BE2C (cell line): ENCODE measurements at regions not wholly inside any gene's neighbourhood (a gene's known extent, or its start where the extent isn't known, plus 50 kb on each side); places are given as distances from the start of the nearest gene placed in this dataset.
"Not testable (repeated sequence)": the region's sequence is repeated elsewhere in the genome, so short reads cannot be mapped to it uniquely, and the experiment has no call there.

Source experiments
- DNase-seq: peaks from one replicate; pipeline ENCODE4 v3.0.0-alpha.2; 2020
- H3K27me3 ChIP-seq: fragments of 250-450 bp; sonication (Bioruptor Pico); 2 replicates; pipeline ENCODE4 v1.5.1; 2020; ENCODE audit warnings: mild to moderate bottlenecking
- H3K36me3 ChIP-seq: fragments of 250-450 bp; sonication (Bioruptor Pico); 2 replicates; pipeline ENCODE4 v1.5.1; 2020; ENCODE audit warnings: mild to moderate bottlenecking
- H3K4me1 ChIP-seq: fragments of 250-450 bp; sonication (Bioruptor Pico); 2 replicates; pipeline ENCODE4 v1.5.1; 2020
- H3K4me3 ChIP-seq: 2 replicates; pipeline ENCODE4 v1.5.1; 2011; ENCODE audit warnings: low read depth, low read length
- H3K9me3 ChIP-seq: fragments of 250-450 bp; sonication (Bioruptor Pico); 2 replicates; pipeline ENCODE4 v1.5.1; 2020
- TF ChIP-seq, protein P1 (sequence below): IDR thresholded peaks from 2 replicates; pipeline ENCODE4 v1.5.1; 2012; ENCODE audit warnings: mild to moderate bottlenecking, low read depth, low read length

GRCh38 chr6:147651-148050 lies 144.6 kb upstream of the DUSP22 start:
- not testable (repeated sequence) for H3K4me1 ChIP-seq, H3K27me3 ChIP-seq, DNase-seq

DNA sequence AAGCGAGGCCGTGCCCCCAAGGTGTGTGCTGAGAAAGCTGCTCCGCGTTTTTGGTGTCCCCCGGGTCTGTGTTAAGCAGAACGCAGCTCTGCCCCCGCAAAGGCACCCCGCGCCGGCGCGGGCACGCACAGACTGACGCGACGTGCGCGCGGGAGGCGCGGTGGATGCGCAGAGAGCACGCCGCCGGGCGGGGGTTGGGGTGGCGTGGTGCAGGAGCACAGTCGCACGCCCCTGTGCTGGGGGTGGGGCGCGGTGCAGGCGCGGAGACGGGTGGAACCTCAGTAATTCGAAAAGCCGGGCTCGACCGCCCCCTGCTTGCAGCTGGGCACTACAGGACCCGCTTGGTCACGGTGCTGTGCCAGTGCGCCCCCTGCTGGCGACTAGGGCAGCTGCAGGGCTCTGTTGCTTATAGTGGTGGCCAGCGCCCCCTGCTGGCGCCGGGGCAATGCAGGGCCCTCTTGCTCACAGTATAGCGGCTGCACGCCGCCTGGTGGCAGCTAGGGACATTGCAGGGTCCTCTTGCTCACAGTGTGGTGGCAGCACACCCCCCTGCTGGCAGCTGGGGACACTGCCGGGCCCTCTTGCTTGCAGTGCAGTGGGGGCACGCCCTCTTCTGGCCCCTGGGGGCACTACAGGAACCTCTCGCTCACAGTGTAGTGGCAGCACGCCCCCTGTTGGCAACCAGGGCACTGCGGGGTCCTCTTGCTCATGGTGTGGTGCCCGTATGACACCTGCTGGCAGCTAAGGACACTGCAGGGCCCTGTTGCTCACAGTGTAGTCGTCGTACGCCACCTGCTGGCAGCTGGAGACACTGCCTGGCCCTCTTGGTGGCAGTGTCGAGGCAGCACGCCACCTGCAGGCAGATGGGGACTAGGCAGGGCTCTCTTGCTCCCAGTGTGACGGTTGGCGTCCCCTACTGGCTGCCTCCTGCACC lies 144.0 kb upstream of the DUSP22 start:
- TF ChIP-seq, protein P1, sequence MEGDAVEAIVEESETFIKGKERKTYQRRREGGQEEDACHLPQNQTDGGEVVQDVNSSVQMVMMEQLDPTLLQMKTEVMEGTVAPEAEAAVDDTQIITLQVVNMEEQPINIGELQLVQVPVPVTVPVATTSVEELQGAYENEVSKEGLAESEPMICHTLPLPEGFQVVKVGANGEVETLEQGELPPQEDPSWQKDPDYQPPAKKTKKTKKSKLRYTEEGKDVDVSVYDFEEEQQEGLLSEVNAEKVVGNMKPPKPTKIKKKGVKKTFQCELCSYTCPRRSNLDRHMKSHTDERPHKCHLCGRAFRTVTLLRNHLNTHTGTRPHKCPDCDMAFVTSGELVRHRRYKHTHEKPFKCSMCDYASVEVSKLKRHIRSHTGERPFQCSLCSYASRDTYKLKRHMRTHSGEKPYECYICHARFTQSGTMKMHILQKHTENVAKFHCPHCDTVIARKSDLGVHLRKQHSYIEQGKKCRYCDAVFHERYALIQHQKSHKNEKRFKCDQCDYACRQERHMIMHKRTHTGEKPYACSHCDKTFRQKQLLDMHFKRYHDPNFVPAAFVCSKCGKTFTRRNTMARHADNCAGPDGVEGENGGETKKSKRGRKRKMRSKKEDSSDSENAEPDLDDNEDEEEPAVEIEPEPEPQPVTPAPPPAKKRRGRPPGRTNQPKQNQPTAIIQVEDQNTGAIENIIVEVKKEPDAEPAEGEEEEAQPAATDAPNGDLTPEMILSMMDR: peak; percentile 60
- H3K9me3 ChIP-seq, H3K36me3 ChIP-seq, H3K4me3 ChIP-seq, H3K4me1 ChIP-seq, H3K27me3 ChIP-seq: not testable (repeated sequence)
- DNase-seq: peak; percentile 83

More at GRCh38 chr6:147651-148050, 144.6 kb upstream of the DUSP22 start:
- H3K9me3 ChIP-seq, H3K36me3 ChIP-seq, H3K4me3 ChIP-seq: not testable (repeated sequence)

GRCh38 chr6:150147-150546 lies 142.1 kb upstream of the DUSP22 start:
- H3K27me3 ChIP-seq, H3K4me3 ChIP-seq, DNase-seq, H3K9me3 ChIP-seq, H3K4me1 ChIP-seq, H3K36me3 ChIP-seq: not testable (repeated sequence)

DNA sequence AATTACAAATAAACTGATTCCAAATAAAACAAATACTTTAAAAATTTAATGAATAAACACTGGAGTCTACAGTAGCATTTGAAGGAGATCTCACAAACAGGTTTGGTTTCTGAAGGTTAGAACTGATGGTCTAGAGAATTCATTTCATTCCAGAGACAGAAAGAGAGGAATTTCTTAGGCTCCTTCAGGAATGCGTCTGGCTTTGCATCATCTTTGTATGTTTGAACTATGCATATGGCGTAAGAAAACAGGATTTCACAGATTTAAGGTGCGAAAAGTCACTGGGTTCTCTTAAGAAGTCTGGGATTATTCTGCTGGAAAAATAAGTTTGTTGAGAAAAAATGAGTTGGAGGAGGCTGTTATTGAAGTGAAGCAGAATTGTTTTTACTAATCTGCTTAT lies 139.9 kb upstream of the DUSP22 start:
- DNase-seq, H3K4me3 ChIP-seq, H3K4me1 ChIP-seq, H3K36me3 ChIP-seq, H3K27me3 ChIP-seq, H3K9me3 ChIP-seq: not testable (repeated sequence)

GRCh38 chr6:153026-153425 lies 139.3 kb upstream of the DUSP22 start:
- H3K9me3 ChIP-seq, H3K27me3 ChIP-seq, H3K36me3 ChIP-seq, DNase-seq, H3K4me1 ChIP-seq, H3K4me3 ChIP-seq: not testable (repeated sequence)

- not testable (repeated sequence) for H3K4me1 ChIP-seq, H3K27me3 ChIP-seq
These were observed 138.4 kb upstream of the DUSP22 start for GRCh38 chr6:153867-154266.

DNA sequence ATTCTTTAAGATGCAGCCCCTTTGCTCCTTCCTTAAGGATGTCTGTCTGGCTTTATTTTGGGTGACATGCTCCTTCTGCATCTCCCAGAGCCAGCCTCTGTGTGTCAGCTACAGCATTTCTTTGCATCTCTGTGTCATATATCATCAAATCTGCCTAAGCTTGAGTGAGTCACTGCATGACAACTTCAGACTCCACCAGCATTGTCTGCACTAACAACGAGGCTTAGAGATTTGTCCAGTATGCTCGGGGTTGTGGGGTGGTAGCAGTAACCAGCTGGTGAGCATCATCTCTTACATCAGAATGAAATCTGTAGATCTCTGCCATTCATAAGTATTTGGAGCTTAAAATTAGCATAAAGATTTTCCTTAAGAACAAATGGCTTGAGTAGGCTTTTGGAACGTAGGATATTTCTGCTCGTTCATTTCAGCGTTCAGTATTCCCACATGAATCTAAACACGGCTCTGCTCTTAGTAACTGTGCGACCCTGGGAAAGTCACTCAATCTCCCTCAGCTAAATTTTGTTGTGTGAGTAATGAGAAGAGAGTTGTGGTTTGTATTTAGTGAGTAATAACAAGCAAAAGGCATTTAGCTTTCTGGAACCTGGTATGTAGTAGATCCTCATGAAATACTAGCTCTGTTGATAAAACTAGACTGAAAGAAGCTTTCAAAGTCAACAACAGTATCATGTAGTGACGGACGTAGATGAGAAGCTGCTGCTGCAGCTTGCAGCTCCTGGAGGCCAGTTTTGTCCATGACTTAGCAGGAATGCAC lies 137.8 kb upstream of the DUSP22 start:
- not testable (repeated sequence) for DNase-seq, H3K4me3 ChIP-seq, H3K9me3 ChIP-seq, H3K27me3 ChIP-seq, H3K36me3 ChIP-seq, H3K4me1 ChIP-seq

More at GRCh38 chr6:153867-154266, 138.4 kb upstream of the DUSP22 start:
- H3K36me3 ChIP-seq, DNase-seq, H3K4me3 ChIP-seq, H3K9me3 ChIP-seq: not testable (repeated sequence)

DNA sequence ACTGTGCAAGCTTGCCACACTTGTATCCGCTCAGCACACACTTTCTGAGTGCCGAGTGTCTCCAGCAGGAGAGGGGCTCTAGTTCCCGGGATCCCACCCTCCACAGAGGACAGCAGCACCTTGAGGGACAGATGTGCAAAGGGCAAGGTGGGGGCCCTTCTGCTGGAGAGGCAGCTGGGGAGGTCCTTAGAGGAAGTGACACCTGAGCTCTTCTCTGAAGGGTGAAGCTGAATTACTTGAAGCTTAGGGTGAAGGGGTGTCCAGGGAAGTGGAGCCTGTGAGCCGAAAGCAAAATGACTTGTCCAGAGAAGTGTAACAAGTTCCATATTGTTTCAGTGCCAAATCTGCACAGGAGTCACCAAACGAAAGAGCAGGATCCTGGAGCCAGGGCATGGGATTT lies 136.3 kb upstream of the DUSP22 start:
- TF ChIP-seq, protein P1: no peak
- Histone ChIP-seq H3K4me3 (no peak overlapping the region), H3K36me3 (no peaks in the 10 kb centered on the region), H3K27me3 (no peaks in the 10 kb centered on the region), H3K4me1 (no peaks in the 10 kb centered on the region), H3K9me3 (no peaks in the 10 kb centered on the region)
- DNase-seq: no peak

- not testable (repeated sequence) for H3K27me3 ChIP-seq, DNase-seq, H3K36me3 ChIP-seq, H3K4me1 ChIP-seq, H3K4me3 ChIP-seq, H3K9me3 ChIP-seq
These were observed 135.7 kb upstream of the DUSP22 start for GRCh38 chr6:156441-157140.

GRCh38 chr6:157176-157575 lies 135.1 kb upstream of the DUSP22 start:
- not testable (repeated sequence) for H3K4me3 ChIP-seq, H3K36me3 ChIP-seq, DNase-seq, H3K4me1 ChIP-seq, H3K9me3 ChIP-seq, H3K27me3 ChIP-seq

- not testable (repeated sequence) for H3K36me3 ChIP-seq, H3K4me3 ChIP-seq, H3K27me3 ChIP-seq, H3K9me3 ChIP-seq, H3K4me1 ChIP-seq, DNase-seq
These were observed 130.6 kb upstream of the DUSP22 start for GRCh38 chr6:161657-162056.
